GM19397 (cell line): ENCODE measurements at regions not wholly inside any gene's neighbourhood (a gene's known extent, or its start where the extent isn't known, plus 50 kb on each side); places are given as distances from the start of the nearest gene placed in this dataset.

ENCODE experiments used
- ATAC-seq: cut with Tn5 transposase; IDR thresholded peaks from one replicate; pipeline ENCODE4 v1.9.1; 2021; ENCODE audit warnings: mild to moderate bottlenecking, moderate library complexity; ENCODE audit not compliant: unreplicated experiment

DNA sequence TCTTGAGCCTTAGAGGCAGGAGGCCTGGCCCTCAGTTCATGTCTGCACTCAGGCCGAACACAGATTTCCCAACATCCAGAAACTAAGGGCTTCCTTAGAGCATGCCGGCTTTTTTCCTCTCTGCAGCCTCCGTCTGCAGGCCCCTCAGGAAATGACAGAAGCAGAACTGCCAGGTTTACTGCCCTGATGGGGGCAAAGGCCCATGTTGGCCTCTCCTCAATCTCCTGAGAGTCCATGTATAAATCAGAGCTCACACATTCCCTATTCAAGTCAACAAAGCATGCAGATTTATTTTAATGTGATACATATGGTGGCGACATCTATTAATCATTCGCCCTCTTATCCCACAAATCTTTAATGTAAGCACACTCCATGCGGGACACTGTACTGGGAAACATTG lies 475.6 kb upstream of the HS6ST1 start:
- ATAC-seq = no peak

DNA sequence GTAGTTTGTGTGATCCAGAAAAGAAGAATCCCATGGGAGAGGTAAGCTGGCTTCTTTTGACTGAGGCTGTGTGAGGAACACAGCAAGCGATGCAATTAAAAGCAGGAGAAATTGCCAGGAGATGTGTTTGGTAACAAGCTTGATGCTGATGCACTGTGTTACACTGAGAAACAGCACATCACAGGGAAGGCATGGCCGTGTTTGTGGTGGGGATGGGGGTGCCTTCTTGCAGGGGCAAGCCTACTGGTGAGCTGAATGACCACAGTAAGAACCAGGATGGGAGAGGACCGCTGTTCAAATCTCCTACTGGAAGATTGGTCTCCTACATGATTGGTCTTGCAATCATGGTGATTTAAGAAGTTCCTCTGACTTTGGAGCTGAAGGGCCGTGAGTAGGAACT lies 477.7 kb upstream of the HS6ST1 start:
- ATAC-seq = no peak

DNA sequence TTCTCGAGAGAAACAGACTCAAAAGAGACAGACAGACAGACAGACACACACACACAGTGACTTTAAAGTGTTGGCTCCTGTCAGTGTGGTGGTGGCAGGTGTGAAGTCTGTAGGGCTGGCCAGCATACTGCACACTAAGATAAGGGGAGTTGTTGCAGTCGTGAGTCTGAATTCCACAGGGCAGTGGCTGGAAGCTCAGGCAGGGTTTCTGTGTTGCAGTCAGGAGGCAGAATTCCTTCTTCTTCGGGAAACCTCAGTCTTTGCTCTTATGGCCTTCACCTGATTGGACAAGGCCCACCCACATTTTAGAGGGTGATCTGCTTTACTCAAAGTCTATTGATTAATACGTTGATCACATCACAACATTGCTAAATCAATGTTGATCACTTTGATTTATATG lies 478.4 kb upstream of the HS6ST1 start:
- ATAC-seq = no peak

- ATAC-seq = peak; percentile 34
These were observed 478.9 kb upstream of the HS6ST1 start for GRCh38 chr2:128797533-128797932.

DNA sequence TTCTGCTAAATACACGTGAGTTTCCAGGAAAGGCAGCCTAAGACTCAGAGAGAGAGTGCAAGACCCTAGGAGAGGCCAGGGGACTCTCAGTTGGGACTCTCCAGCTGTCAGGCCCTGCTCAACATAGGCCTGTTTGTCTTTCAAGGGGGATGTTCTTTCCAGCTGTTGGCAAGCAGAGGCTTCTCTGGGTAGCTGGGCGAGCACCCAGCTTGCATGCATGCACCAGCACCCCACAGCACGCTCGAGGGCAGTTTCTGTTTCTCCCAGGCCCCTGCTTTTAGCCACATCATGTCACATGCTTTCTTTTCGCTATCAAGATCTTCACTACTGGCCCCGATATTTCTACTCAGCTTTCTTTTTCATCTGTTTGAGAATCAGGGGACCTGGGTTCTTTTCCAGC lies 479.3 kb upstream of the HS6ST1 start:
- ATAC-seq = peak; percentile 68

DNA sequence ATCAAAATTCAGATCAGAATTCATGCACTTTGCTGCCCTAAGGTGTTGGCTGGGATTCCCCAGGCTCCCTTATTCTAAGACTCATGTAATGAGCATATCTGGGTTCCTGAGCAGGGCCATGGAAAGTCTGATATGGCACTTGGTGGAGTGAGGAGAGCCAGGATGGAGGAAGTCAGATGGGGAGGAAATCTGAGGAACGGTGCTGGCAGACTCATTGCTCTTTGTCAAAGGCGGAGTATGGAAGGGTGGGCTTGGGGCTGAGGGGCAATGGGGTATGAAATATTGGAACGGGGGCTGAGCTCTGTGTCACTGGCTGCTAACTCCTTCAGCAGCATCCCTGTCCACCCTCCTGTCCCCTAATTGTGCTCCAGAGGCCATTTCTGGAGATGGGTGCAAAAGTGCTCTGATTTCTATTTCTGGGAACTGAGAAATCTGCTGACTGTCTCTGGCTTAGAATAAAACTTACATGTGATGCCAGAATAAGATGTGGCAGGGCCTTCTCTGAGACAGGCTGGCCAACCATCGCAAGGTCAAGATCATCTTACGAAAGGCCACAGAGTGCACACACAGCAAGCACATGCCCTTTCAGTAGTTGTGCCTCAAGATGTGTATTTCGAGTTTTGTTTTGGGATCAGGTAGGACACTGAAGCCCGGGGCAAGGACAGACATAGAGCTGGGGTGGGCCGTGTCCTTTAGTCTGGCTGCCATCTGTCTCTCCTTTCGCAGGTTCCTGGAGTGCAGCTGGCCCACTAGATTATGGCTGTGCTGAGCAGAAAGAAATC lies 480.0 kb upstream of the HS6ST1 start:
- no peak for ATAC-seq

DNA sequence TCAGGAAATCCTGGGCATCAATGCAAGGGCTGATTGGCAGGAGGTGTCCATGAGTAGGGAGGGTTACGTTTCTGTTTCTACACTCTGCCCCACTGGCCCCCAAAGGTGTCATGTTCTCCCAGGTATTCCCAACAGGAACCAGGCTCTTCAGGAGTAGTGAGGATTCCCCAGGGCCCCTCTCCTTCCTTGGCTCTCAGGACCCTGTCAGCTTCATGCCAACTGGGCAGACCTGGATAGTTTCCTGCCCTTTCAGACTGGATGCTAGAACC lies 480.6 kb upstream of the HS6ST1 start:
- no peak for ATAC-seq

- ATAC-seq = no peak
These were observed 481.1 kb upstream of the HS6ST1 start for GRCh38 chr2:128799730-128800129.

DNA sequence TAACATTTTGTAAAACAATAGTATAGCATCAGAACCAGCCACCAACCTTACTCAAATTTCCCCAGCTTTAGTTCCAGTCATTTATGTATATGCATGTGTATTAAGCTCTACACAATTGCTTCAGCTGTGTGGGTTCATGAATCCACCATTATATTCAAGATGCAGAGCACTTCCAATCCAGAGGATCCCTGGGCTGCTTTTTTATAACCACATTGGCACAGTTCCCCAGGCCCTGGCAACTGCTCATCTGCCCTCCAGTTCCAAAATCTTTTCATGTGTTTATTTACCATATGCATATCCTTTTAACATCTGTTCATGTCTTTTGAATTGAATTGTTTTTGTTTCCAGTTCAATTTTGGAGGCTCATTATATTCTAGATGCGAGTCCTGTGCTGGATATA lies 482.9 kb upstream of the HS6ST1 start:
- ATAC-seq = no peak

DNA sequence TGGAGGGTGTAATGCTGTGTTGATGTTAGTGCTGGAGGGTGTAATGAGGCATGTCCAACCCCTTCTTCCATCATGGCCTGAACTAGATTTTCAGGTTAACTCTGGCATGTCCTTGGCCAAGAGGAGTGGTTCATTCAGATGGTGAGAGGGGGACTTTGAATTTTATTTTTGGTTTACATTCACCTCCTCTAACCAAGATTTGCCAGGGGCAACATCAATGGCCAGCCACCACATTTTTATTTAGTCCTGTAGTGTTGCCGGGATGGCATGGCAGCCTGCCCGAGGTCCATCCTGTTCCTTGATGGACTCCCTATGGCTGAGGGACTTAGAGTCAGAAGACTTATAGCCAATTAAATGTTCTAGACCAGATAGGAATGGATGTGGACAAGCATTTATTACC lies 484.6 kb upstream of the HS6ST1 start:
- no peak for ATAC-seq

DNA sequence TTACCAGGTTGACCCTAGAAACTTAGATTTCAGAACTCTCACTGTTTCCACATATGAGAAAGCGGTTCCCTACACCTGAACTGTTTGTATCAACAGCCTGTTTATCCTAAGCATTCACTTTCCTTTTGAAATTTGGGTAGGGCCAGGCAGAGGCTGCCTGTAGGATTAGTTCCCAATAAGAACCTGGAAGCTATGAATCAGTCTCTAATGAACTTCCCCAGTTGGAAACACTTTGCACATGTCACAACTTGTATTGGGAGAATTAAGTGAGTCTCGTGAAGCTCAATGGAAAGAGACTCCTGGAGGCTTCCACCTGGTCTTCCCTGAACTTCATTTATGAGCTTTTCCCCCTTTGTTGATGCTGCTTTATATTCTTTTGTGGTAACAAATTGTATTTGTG lies 486.6 kb upstream of the HS6ST1 start:
- no peak for ATAC-seq

- ATAC-seq = no peak
These were observed 487.2 kb upstream of the HS6ST1 start for GRCh38 chr2:128805918-128806317.

- ATAC-seq = no peak
These were observed 488.6 kb upstream of the HS6ST1 start for GRCh38 chr2:128807317-128807716.

DNA sequence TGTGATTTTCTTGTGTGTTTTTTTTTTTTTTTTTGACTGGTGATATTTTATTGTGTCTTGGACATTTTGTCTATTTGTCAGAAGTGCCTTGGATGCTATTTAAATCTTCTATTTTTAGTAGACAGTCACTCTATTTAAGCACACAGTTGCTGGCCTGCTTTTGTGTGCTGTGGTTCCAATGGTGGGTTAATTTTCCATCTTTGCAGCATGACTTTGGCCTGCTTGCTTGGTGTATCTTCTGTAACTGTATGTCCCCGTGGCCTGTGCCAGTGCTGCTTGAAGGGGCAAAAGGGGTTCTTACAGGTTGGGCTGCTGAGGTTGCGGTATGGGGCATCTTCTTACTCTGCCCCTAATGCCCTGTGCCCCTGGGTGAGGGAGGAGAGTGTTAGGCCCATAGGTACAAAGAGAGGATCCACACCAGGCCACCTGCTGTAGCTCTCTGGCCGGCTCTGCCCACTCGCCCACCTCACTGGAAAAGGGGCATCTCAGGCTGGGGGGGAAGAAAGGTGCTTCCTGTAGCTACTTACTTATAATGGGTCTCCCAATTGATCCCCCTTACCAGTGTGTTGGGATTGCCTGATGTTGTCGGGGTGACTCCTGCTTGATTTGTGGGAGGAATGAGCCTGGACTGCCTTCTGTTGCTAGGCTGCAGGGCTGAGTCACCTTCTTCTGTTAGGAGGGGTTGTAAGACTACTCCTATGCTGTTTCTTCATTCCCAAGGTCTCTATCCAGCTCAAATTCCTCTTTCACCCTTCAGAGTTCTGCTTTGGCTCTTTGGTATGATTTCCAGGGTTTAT lies 490.0 kb upstream of the HS6ST1 start:
- no peak for ATAC-seq

- no peak for ATAC-seq
These were observed 490.6 kb upstream of the HS6ST1 start for GRCh38 chr2:128809259-128809636.

- ATAC-seq = no peak
These were observed 491.2 kb upstream of the HS6ST1 start for GRCh38 chr2:128809880-128810279.

DNA sequence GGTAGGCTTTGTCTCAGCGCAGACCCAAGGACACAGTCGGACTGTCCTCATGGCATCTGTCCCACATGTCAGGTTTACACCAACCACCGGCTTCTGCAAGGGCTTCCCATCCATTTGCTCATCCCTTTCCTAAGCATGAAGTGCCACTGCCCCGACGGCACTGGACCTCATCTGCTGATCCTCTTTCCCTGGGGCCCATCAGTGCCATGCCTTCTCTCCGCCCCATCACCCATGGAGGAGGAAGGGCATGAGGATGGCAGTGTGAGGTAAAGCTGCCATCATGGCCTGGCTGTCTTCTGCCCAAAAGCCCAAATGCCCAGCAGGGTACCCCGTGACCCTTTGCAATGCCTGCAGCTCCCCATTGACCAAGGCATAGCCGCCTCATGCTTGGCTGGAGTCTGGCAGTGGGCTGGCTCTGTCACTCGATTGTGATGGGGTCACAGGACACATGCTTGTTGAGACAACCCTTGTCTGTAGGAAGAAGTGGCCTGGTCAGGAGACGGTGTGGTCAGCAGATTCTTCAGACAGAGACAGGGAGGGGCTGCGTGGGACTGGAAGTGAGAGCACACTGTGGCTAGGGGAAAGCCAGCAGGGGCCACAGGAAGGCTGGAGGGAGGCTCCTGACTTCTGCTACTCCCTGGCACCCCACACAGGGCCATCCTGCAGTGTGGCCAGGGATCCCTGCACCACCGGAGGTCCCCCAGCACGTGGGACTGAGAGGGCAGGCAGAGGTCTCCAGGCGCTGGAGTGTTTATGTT lies 493.7 kb upstream of the HS6ST1 start:
- no peak for ATAC-seq

- ATAC-seq = no peak
These were observed 494.8 kb upstream of the HS6ST1 start for GRCh38 chr2:128813352-128814034.

GRCh38 chr2:128815248-128815647 lies 496.6 kb upstream of the HS6ST1 start:
- no peak for ATAC-seq

DNA sequence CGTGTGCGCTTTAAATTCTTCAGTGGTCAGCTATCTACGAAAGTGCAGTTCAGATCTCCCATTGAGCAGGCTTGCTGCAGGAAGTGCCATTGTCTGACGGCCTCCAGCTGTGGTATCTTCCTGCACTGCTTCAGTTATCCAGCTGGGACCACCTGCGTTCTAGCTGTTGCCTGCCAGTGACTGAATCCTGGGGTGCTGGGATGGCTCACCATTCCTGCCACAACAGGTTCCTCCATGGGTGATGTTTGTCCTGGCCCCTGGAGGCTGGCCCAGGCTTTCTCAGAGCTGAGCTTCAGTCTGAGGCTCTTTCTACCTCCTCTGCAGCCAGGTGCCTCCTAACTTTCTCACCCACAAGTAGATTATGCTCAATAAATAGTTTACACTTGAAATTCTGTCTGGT lies 498.5 kb upstream of the HS6ST1 start:
- no peak for ATAC-seq

DNA sequence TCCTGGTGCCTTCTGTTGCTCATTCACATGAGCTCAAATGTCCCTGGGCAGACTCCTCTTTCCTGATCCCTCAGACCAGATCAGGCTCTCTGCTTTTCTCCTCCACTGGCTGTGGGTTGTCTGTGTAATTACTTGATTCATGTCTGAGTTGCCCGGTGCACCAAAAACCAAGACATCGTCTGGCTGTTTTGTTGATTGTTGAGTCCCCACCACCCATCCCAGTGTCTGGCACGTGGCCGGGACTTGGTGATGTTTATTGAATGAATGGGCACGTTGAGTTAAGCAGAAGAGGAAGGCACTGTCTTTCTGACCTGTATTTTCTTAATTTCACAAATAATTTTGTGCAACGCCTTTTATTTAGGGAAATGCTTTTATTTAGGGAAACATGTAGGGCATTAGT lies 499.1 kb upstream of the HS6ST1 start:
- ATAC-seq = no peak
